ENCODE measurements at regions not wholly inside any gene's neighbourhood (a gene's known extent, or its start where the extent isn't known, plus 50 kb on each side); places are given as distances from the start of the nearest gene placed in this dataset.

GRCh38 chr21:29418813-29419212, 120.1 kb downstream of the BACH1 start:
- no peak for TF ChIP-seq EZH2 (IDR thresholded peaks at IDR 0.05; ENCODE audit: insufficient read depth, poor library complexity, severe bottlenecking)
- no peak for TF ChIP-seq EZH2phosphoT487 (IDR thresholded peaks at IDR 0.05; ENCODE audit: insufficient read depth, low read depth)

All from GM23248 (cell line).